ENCODE measurements at regions not wholly inside any gene's neighbourhood (a gene's known extent, or its start where the extent isn't known, plus 50 kb on each side); places are given as distances from the start of the nearest gene placed in this dataset.

DNA sequence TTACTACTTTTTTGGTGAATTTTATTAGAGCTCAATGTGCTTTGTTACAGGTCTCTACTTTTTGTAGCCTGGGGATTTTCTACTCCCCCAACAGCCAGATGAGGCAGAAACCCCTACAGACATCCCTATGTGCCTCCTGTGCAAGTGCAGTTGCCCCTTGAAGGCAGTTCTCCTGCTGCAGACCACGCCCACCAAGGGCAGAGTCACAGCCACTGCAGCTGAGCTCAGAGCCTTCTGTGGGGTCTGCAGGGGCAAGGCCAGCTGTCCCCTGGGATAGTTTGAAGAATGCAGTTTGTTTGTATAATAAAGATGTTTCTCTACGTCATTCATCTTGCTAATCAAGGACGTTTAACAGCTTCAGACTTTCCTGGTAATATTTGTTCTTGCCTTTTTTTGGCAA is 76.8 kb downstream of the NPAP1 start:
- no peak overlapping the region for H3K27ac ChIP-seq
- DNase-seq, result no peak

DNA sequence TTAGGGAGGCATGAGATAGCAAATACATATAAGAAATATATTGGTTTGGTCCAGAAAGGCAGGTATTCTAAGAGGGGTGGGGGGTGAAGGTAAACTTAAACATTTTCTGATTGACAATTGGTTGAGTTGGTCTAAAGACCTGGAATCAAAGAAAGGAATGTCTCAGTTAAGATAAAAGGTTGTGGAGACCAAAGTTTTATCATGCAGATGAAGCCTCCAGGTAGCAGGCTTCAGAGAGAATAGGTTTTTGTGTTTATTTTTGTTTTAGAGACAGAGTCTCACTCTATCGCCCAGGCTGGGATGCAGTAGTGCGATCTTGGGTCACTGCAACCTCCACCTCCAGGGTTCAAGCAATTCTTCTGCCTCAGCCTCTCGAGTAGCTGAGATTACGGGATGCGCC is 80.5 kb downstream of the NPAP1 start:
- Histone ChIP-seq H3K27ac (no peak overlapping the region), H3K4me2 (no peak overlapping the region), H3K27me3 (ENCODE audit: insufficient read depth, low read depth) (no peaks in the 10 kb centered on the region), H3K9me3 (ENCODE audit: insufficient read depth, low read depth) (no peaks in the 10 kb centered on the region), H3K79me2 (ENCODE audit: low read depth) (no peaks in the 10 kb centered on the region), H3K4me1 (replicated peaks; ENCODE audit: insufficient read depth) (no peaks in the 10 kb centered on the region), H3F3A (ENCODE audit: insufficient read depth, low read depth) (no peaks in the 10 kb centered on the region), H3K36me3 (ENCODE audit: low read depth) (no peaks in the 10 kb centered on the region), H2AFZ (no peak overlapping the region), H4K20me1 (ENCODE audit: insufficient read depth) (no peaks in the 10 kb centered on the region), H3K9me2 (ENCODE audit: insufficient read depth) (no peaks in the 10 kb centered on the region), H3K4me3 (no peak overlapping the region)
- intact Hi-C loops (cut with micrococcal nuclease; ENCODE audit: unreplicated experiment), result no loop called here
- ChIA-PET CTCF (no interaction called here), POLR2A (ENCODE audit: unreplicated experiment) (no interaction called here)
- no TSS peak for BruUV-seq (replicated peaks)
- TF ChIP-seq, protein P1, sequence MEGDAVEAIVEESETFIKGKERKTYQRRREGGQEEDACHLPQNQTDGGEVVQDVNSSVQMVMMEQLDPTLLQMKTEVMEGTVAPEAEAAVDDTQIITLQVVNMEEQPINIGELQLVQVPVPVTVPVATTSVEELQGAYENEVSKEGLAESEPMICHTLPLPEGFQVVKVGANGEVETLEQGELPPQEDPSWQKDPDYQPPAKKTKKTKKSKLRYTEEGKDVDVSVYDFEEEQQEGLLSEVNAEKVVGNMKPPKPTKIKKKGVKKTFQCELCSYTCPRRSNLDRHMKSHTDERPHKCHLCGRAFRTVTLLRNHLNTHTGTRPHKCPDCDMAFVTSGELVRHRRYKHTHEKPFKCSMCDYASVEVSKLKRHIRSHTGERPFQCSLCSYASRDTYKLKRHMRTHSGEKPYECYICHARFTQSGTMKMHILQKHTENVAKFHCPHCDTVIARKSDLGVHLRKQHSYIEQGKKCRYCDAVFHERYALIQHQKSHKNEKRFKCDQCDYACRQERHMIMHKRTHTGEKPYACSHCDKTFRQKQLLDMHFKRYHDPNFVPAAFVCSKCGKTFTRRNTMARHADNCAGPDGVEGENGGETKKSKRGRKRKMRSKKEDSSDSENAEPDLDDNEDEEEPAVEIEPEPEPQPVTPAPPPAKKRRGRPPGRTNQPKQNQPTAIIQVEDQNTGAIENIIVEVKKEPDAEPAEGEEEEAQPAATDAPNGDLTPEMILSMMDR (conservative IDR thresholded peaks at IDR 0.05), result no peak
- TF ChIP-seq EZH2 (IDR thresholded peaks at IDR 0.05; ENCODE audit: low read depth), result no peak
- DNase-seq, result no peak

More for the DNA sequence above, 76.8 kb downstream of the NPAP1 start:
- no peaks in the 10 kb centered on the region for H3K79me2 ChIP-seq (ENCODE audit: low read depth)
- H3K4me3 ChIP-seq, result no peak overlapping the region
- no TSS peak for BruUV-seq (replicated peaks)
- TF ChIP-seq, protein P1 (conservative IDR thresholded peaks at IDR 0.05), result no peak
- no peak for TF ChIP-seq EZH2 (IDR thresholded peaks at IDR 0.05; ENCODE audit: low read depth)
- intact Hi-C loops (cut with micrococcal nuclease; ENCODE audit: unreplicated experiment), result no loop called here
- no peak overlapping the region for H3K4me2 ChIP-seq
- H4K20me1 ChIP-seq (ENCODE audit: insufficient read depth), result no peaks in the 10 kb centered on the region
- no peaks in the 10 kb centered on the region for H3K9me2 ChIP-seq (ENCODE audit: insufficient read depth)
- H3K27me3 ChIP-seq (ENCODE audit: insufficient read depth, low read depth), result no peaks in the 10 kb centered on the region
- no peaks in the 10 kb centered on the region for H3F3A ChIP-seq (ENCODE audit: insufficient read depth, low read depth)
- ChIA-PET CTCF (no interaction called here), POLR2A (ENCODE audit: unreplicated experiment) (no interaction called here)
- no peaks in the 10 kb centered on the region for H3K9me3 ChIP-seq (ENCODE audit: insufficient read depth, low read depth)
- H3K36me3 ChIP-seq (ENCODE audit: low read depth), result no peaks in the 10 kb centered on the region
- H3K4me1 ChIP-seq (replicated peaks; ENCODE audit: insufficient read depth), result no peaks in the 10 kb centered on the region
- H2AFZ ChIP-seq, result no peak overlapping the region

DNA sequence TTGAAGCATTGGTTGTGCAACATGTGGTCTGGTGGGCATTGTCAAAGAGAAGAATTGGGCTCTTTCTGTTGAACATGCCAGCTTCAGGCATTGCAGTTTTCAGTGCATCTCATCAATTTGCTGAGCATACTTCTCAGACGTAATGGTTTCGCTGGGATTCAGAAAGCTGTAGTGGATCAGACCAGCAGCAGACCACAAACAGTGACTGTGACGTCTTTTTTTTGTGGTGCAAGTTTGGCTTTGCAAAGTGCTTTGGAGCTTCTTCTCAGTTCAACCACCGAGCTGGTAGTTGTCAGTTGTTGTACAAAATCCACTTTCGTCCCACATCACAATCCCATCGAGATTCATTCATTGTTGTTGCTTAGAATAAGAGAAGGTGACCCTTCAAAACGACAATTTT is 84.5 kb downstream of the NPAP1 start:
- TF ChIP-seq, protein P1 (conservative IDR thresholded peaks at IDR 0.05), result no peak
- TF ChIP-seq EZH2 (IDR thresholded peaks at IDR 0.05; ENCODE audit: low read depth), result no peak
- ChIA-PET POLR2A (ENCODE audit: unreplicated experiment) (no interaction called here), CTCF (no interaction called here)

More for the DNA sequence above, 84.5 kb downstream of the NPAP1 start:
- Histone ChIP-seq H3K4me3 (no peak overlapping the region), H4K20me1 (ENCODE audit: insufficient read depth) (no peaks in the 10 kb centered on the region), H3K27me3 (ENCODE audit: insufficient read depth, low read depth) (no peaks in the 10 kb centered on the region), H3K79me2 (ENCODE audit: low read depth) (no peaks in the 10 kb centered on the region), H3K9me3 (ENCODE audit: insufficient read depth, low read depth) (no peaks in the 10 kb centered on the region), H3K4me2 (no peak overlapping the region), H3K4me1 (replicated peaks; ENCODE audit: insufficient read depth) (no peaks in the 10 kb centered on the region), H2AFZ (no peak overlapping the region), H3F3A (ENCODE audit: insufficient read depth, low read depth) (no peaks in the 10 kb centered on the region), H3K9me2 (ENCODE audit: insufficient read depth) (no peaks in the 10 kb centered on the region), H3K27ac (no peak overlapping the region), H3K36me3 (ENCODE audit: low read depth) (no peaks in the 10 kb centered on the region)
- no TSS peak for BruUV-seq (replicated peaks)
- intact Hi-C loops (cut with micrococcal nuclease; ENCODE audit: unreplicated experiment), result no loop called here
- no peak for DNase-seq

Data from PC-9 (cell line).